ENCODE measurements at regions not wholly inside any gene's neighbourhood (a gene's known extent, or its start where the extent isn't known, plus 50 kb on each side); places are given as distances from the start of the nearest gene placed in this dataset.

- DNase-seq (ENCODE audit: low read depth), result no peak
Measured at GRCh38 chr12:102596031-102596430, 115.7 kb upstream of the IGF1 start.

GRCh38 chr12:102595315-102595714 lies 115.0 kb upstream of the IGF1 start:
- no peak for DNase-seq (ENCODE audit: low read depth)

GRCh38 chr12:102593134-102593533 lies 112.8 kb upstream of the IGF1 start:
- DNase-seq (ENCODE audit: low read depth), result no peak

- DNase-seq (ENCODE audit: low read depth), result no peak
Measured at GRCh38 chr12:102592134-102592533, 111.8 kb upstream of the IGF1 start.

GRCh38 chr12:102573237-102573636 lies 92.9 kb upstream of the IGF1 start:
- DNase-seq (ENCODE audit: low read depth), result no peak

GRCh38 chr12:102571889-102572288 lies 91.5 kb upstream of the IGF1 start:
- no peak for DNase-seq (ENCODE audit: low read depth)

- no peak for DNase-seq (ENCODE audit: low read depth)
Measured at GRCh38 chr12:102570256-102570655, 89.9 kb upstream of the IGF1 start.

GRCh38 chr12:102569803-102570202 lies 89.4 kb upstream of the IGF1 start:
- no peak for DNase-seq (ENCODE audit: low read depth)

- DNase-seq (ENCODE audit: low read depth), result peak; percentile 17
Measured at GRCh38 chr12:102568276-102568675, 87.9 kb upstream of the IGF1 start.

- DNase-seq (ENCODE audit: low read depth), result peak; percentile 84
Measured at GRCh38 chr12:102567031-102567985, 86.9 kb upstream of the IGF1 start.

- DNase-seq (ENCODE audit: low read depth), result no peak
Measured at GRCh38 chr12:102565555-102565954, 85.2 kb upstream of the IGF1 start.

GRCh38 chr12:102564026-102564425 lies 83.7 kb upstream of the IGF1 start:
- DNase-seq (ENCODE audit: low read depth), result no peak

- no peak for DNase-seq (ENCODE audit: low read depth)
Measured at GRCh38 chr12:102562836-102563425, 82.6 kb upstream of the IGF1 start.

GRCh38 chr12:102551186-102551585 lies 70.8 kb upstream of the IGF1 start:
- no peak for DNase-seq (ENCODE audit: low read depth)

GRCh38 chr12:102549691-102550090 lies 69.3 kb upstream of the IGF1 start:
- DNase-seq (ENCODE audit: low read depth), result no peak

- DNase-seq (ENCODE audit: low read depth), result peak; percentile 16
Measured at GRCh38 chr12:102548543-102548942, 68.2 kb upstream of the IGF1 start.

GRCh38 chr12:102543494-102544485 lies 63.4 kb upstream of the IGF1 start:
- peak; percentile 11 for DNase-seq (ENCODE audit: low read depth)

GRCh38 chr12:102542816-102543440 lies 62.6 kb upstream of the IGF1 start:
- DNase-seq (ENCODE audit: low read depth), result no peak

GRCh38 chr12:102540815-102541385 lies 60.5 kb upstream of the IGF1 start:
- DNase-seq (ENCODE audit: low read depth), result no peak

- DNase-seq (ENCODE audit: low read depth), result peak; percentile 91
Measured at GRCh38 chr12:102539651-102540553, 59.5 kb upstream of the IGF1 start.

Measured in amniotic epithelial cell (primary cell).